Hepatocyte (in vitro differentiated cells): ENCODE measurements at regions not wholly inside any gene's neighbourhood (a gene's known extent, or its start where the extent isn't known, plus 50 kb on each side); places are given as distances from the start of the nearest gene placed in this dataset.

ENCODE experiments used
- DNase-seq: peaks from one replicate; pipeline ENCODE4 v3.0.0-alpha.2; 2016; ENCODE audit warnings: low spot score
- H2AFZ ChIP-seq: fragments of 200-600 bp; sonication (generic); 2 replicates; pipeline ENCODE4 v1.6.0; 2016; ENCODE audit warnings: antibody characterized with exemption, mild to moderate bottlenecking
- H3K27ac ChIP-seq: fragments of 200-600 bp; sonication (generic); 2 replicates; pipeline ENCODE4 v1.5.1; 2016; ENCODE audit warnings: mild to moderate bottlenecking
- H3K27me3 ChIP-seq: fragments of 200-600 bp; sonication (generic); 2 replicates; pipeline ENCODE4 v1.6.1; 2016
- H3K36me3 ChIP-seq: fragments of 200-600 bp; sonication (generic); replicated peaks from 2 replicates; pipeline ENCODE4 v1.5.1; 2016; ENCODE audit warnings: low read depth; ENCODE audit not compliant: insufficient read depth
- H3K4me1 ChIP-seq: fragments of 200-600 bp; sonication (generic); 2 replicates; pipeline ENCODE4 v1.5.1; 2016; ENCODE audit warnings: mild to moderate bottlenecking, moderate library complexity; ENCODE audit not compliant: insufficient read depth
- H3K4me2 ChIP-seq: fragments of 200-600 bp; sonication (generic); 2 replicates; pipeline ENCODE4 v1.6.0; 2016
- H3K4me3 ChIP-seq: fragments of 200-600 bp; sonication (generic); 2 replicates; pipeline ENCODE4 v1.5.1; 2016; ENCODE audit warnings: mild to moderate bottlenecking
- H3K79me2 ChIP-seq: fragments of 200-600 bp; sonication (generic); 2 replicates; pipeline ENCODE4 v1.6.0; 2017; ENCODE audit warnings: mild to moderate bottlenecking
- H3K9me2 ChIP-seq: fragments of 200-600 bp; sonication (generic); replicated peaks from 2 replicates; pipeline ENCODE4 v1.6.0; 2017; ENCODE audit warnings: mild to moderate bottlenecking; ENCODE audit not compliant: insufficient read depth
- H3K9me3 ChIP-seq: fragments of 200-600 bp; sonication (generic); 2 replicates; pipeline ENCODE4 v1.5.1; 2016; ENCODE audit warnings: low read depth, mild to moderate bottlenecking
- H4K20me1 ChIP-seq: fragments of 200-600 bp; sonication (generic); 2 replicates; pipeline ENCODE4 v1.6.0; 2016; ENCODE audit warnings: mild to moderate bottlenecking; ENCODE audit not compliant: insufficient read depth, poor library complexity, severe bottlenecking
- CTCF ChIP-seq: fragments of 200-600 bp; sonication (generic); IDR thresholded peaks from 2 replicates; pipeline ENCODE4 v1.5.1; 2016; ENCODE audit warnings: antibody characterized with exemption, mild to moderate bottlenecking; ENCODE audit not compliant: poor library complexity
- EZH2 ChIP-seq: fragments of 200-600 bp; sonication (generic); IDR thresholded peaks from 2 replicates; pipeline ENCODE4 v1.6.1; 2016; ENCODE audit warnings: antibody characterized with exemption, mild to moderate bottlenecking, borderline replicate concordance
- EZH2phosphoT487 ChIP-seq: fragments of 200-600 bp; sonication (generic); IDR thresholded peaks from one replicate; pipeline ENCODE4 v1.6.1; 2018; ENCODE audit warnings: antibody characterized with exemption, mild to moderate bottlenecking, low read depth, moderate library complexity; ENCODE audit not compliant: unreplicated experiment, severe bottlenecking
- WGBS: methylation state at CpG from one replicate; pipeline ENCODE4 v1.1.6; 2016; ENCODE audit warnings: low lambda C conversion rate; ENCODE audit errors: missing lambda C conversion rate; 5-methylcytosine and 5-hydroxymethylcytosine counted together

- H2AFZ ChIP-seq: no peak overlapping the region
- no peak overlapping the region for H3K4me2 ChIP-seq
- no peaks in the 10 kb centered on the region for H4K20me1 ChIP-seq
- no peak overlapping the region for H3K4me3 ChIP-seq
- H3K9me2 ChIP-seq: no peaks in the 10 kb centered on the region
- no peaks in the 10 kb centered on the region for H3K79me2 ChIP-seq
- TF ChIP-seq EZH2 (no peak), CTCF (no peak), EZH2phosphoT487 (no peak)
- peaks cover 11% of the 10 kb centered on the region for H3K4me1 ChIP-seq
- 76% methylated on average over 6 of the region's 6 CpGs for WGBS
- no peaks in the 10 kb centered on the region for H3K27me3 ChIP-seq
- H3K36me3 ChIP-seq: no peaks in the 10 kb centered on the region
- no peak for DNase-seq
- peak overlapping the region; percentile 87 for H3K27ac ChIP-seq
- H3K9me3 ChIP-seq: no peaks in the 10 kb centered on the region
Observed at GRCh38 chr2:109070290-109070689, 58.7 kb upstream of the SH3RF3 start.

- TF ChIP-seq EZH2phosphoT487: no peak
- no peak for TF ChIP-seq CTCF
- peaks cover 18% of the 10 kb centered on the region for H3K4me1 ChIP-seq
- H4K20me1 ChIP-seq: no peaks in the 10 kb centered on the region
- H3K36me3 ChIP-seq: no peaks in the 10 kb centered on the region
- H3K9me3 ChIP-seq: no peaks in the 10 kb centered on the region
- no peak overlapping the region for H3K4me3 ChIP-seq
- 31% methylated on average over 9 of the region's 9 CpGs for WGBS
- H3K4me2 ChIP-seq: no peak overlapping the region
- DNase-seq: peak; percentile 61
- H3K79me2 ChIP-seq: no peaks in the 10 kb centered on the region
- H3K9me2 ChIP-seq: no peaks in the 10 kb centered on the region
- H3K27me3 ChIP-seq: no peaks in the 10 kb centered on the region
- peak overlapping the region; percentile 87 for H3K27ac ChIP-seq
- H2AFZ ChIP-seq: no peak overlapping the region
Observed at GRCh38 chr2:109069331-109070194, 59.4 kb upstream of the SH3RF3 start.

- no peaks in the 10 kb centered on the region for H3K9me3 ChIP-seq
- peaks cover 21% of the 10 kb centered on the region for H3K4me1 ChIP-seq
- no peaks in the 10 kb centered on the region for H3K36me3 ChIP-seq
- H3K27ac ChIP-seq: peak overlapping the region; percentile 87
- H3K4me3 ChIP-seq: no peak overlapping the region
- no peaks in the 10 kb centered on the region for H3K9me2 ChIP-seq
- no peaks in the 10 kb centered on the region for H3K27me3 ChIP-seq
- H2AFZ ChIP-seq: no peak overlapping the region
- H3K79me2 ChIP-seq: no peaks in the 10 kb centered on the region
- TF ChIP-seq CTCF (no peak), EZH2phosphoT487 (no peak), EZH2 (no peak)
- no peak for DNase-seq
- no peak overlapping the region for H3K4me2 ChIP-seq
- H4K20me1 ChIP-seq: no peaks in the 10 kb centered on the region
- WGBS: 95% methylated on average over 2 of the region's 2 CpGs
Observed at GRCh38 chr2:109068811-109069210, 60.2 kb upstream of the SH3RF3 start.
